ENCODE measurements at regions not wholly inside any gene's neighbourhood (a gene's known extent, or its start where the extent isn't known, plus 50 kb on each side); places are given as distances from the start of the nearest gene placed in this dataset.

DNA sequence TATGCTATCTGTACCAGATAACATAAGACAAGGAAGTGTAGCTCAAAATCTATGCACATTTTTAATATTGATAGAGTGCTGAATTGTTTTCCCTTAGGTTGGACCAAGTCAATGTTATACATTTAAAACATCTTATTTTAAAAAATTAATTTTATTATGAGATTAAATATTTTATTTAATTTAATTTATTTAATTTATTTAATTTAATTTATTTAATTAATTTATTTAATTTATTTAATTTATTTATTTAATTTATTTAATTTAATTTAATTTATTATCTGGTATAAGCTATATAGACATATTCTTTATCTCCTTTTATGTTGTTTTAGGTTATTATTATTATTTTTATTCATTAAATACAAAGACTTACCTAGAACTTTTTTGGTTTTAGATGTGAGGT is 551.7 kb upstream of the LRRTM1 start:
- DNase-seq, result no peak
- Histone ChIP-seq H3K9me3 (no peaks in the 10 kb centered on the region), H3K36me3 (no peaks in the 10 kb centered on the region), H3K27me3 (no peaks in the 10 kb centered on the region), H3K4me1 (no peaks in the 10 kb centered on the region), H3K27ac (no peak overlapping the region), H3K4me3 (no peak overlapping the region)
- intact Hi-C loops (cut with DNase I), result no loop called here
- TF ChIP-seq, protein P1, sequence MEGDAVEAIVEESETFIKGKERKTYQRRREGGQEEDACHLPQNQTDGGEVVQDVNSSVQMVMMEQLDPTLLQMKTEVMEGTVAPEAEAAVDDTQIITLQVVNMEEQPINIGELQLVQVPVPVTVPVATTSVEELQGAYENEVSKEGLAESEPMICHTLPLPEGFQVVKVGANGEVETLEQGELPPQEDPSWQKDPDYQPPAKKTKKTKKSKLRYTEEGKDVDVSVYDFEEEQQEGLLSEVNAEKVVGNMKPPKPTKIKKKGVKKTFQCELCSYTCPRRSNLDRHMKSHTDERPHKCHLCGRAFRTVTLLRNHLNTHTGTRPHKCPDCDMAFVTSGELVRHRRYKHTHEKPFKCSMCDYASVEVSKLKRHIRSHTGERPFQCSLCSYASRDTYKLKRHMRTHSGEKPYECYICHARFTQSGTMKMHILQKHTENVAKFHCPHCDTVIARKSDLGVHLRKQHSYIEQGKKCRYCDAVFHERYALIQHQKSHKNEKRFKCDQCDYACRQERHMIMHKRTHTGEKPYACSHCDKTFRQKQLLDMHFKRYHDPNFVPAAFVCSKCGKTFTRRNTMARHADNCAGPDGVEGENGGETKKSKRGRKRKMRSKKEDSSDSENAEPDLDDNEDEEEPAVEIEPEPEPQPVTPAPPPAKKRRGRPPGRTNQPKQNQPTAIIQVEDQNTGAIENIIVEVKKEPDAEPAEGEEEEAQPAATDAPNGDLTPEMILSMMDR (IDR thresholded peaks at IDR 0.05), result no peak
- no peak for ATAC-seq

DNA sequence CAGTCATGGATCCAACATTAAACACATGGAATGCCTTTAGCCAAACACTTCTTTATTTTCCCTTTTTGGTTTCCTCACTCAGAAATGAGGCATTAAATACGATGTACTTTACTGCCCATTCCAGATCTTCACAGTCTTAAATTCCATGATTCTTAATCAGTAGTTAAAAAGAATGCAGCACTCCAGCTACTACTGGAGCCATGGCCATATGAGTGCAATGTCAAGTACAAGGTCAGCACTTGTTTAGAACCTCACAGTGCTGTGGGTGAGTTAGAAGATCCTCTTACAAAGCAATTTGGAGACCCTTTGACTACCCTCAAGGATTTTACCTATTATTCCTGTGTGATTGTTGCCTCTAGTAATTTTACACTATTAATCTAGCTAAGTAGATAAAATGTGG is 550.3 kb upstream of the LRRTM1 start:
- H3K36me3 ChIP-seq, result no peaks in the 10 kb centered on the region
- H3K4me1 ChIP-seq, result no peaks in the 10 kb centered on the region
- H3K4me3 ChIP-seq, result no peak overlapping the region
- no peaks in the 10 kb centered on the region for H3K9me3 ChIP-seq
- TF ChIP-seq, protein P1 (IDR thresholded peaks at IDR 0.05), result no peak
- H3K27me3 ChIP-seq, result no peaks in the 10 kb centered on the region
- H3K27ac ChIP-seq, result no peak overlapping the region
- no peak for ATAC-seq
- intact Hi-C loops (cut with DNase I), result no loop called here
- no peak for DNase-seq

DNA sequence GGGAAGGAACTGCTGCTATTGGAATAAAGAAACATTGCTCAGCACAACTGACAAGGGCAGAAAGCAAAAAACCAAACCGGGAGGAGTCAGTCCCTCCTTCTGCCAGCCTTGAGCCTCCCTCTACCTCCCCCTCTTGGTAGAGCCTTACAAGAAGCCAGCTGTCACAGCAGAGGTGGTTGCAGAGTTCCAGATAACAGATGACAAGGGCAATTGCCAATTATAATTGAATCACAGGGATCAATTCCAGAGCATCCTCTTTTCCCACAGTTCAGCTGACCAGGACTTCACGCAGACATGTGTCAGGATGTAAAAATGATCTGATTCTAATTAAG is 548.2 kb upstream of the LRRTM1 start:
- H3K27ac ChIP-seq, result no peak overlapping the region
- H3K4me1 ChIP-seq, result no peaks in the 10 kb centered on the region
- no peaks in the 10 kb centered on the region for H3K27me3 ChIP-seq
- no peaks in the 10 kb centered on the region for H3K9me3 ChIP-seq
- no peak for ATAC-seq
- H3K36me3 ChIP-seq, result no peaks in the 10 kb centered on the region
- no peak for DNase-seq
- intact Hi-C loops (cut with DNase I), result no loop called here
- no peak overlapping the region for H3K4me3 ChIP-seq
- TF ChIP-seq, protein P1 (IDR thresholded peaks at IDR 0.05), result no peak

DNA sequence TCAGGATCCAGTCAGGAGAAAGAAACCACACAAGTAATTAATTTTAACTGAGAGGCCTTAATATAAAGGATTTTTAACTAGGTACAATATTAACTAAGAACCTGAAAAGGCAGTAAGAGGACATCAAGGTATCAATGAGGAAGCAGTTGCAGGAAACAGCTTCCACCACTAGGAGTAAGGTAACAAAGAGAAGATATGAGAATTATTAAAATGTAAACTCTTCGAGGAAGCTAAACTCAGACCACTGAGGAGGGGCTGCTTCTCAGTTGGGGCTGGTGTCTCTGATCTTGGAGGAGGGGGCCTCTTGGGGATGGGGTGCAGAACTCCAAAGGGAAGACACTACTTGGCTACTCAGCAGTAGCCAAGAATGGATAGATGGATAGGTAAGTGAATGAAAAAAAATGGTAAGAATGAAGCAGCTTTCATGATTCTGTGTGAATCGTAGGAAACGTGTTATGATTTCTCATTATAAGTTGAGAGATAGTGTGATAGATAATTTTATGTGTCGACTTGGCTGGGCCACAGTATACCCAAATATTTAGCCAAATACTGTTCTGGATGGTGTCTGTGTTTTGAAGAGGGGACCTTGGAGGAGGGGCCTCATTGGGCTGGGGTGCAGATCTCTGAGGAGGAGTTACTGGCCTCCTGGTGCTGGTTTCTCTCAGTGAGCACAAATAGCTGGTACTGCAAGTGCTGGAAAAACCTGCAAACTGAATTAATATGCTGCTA is 547.7 kb upstream of the LRRTM1 start:
- TF ChIP-seq, protein P1 (IDR thresholded peaks at IDR 0.05), result no peak
- ATAC-seq (no peak), DNase-seq (no peak)
- Histone ChIP-seq H3K4me3 (no peak overlapping the region), H3K9me3 (no peaks in the 10 kb centered on the region), H3K27me3 (no peaks in the 10 kb centered on the region), H3K36me3 (no peaks in the 10 kb centered on the region), H3K27ac (no peak overlapping the region), H3K4me1 (no peaks in the 10 kb centered on the region)
- intact Hi-C loops (cut with DNase I), result no loop called here

DNA sequence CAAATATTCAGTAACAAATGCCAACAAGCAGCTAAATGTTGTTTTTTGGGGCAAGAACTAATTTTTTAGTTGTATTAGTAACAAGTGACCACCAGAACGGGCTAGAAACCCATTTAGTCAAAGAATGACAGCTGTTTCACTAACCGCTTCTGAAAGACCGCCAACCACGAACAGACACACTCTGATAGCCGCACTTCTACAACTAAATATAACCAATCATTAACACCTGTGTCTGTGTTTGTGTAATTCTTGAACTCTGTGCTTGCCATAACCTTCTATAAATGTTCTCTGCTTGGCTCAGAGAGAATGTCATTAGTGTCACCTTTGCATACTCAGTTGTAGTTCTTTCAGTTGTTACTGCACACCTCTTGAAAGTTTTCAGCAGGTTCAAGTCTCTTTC is 526.3 kb upstream of the LRRTM1 start:
- TF ChIP-seq, protein P1 (IDR thresholded peaks at IDR 0.05), result no peak
- H3K9me3 ChIP-seq, result no peaks in the 10 kb centered on the region
- ATAC-seq (no peak), DNase-seq (no peak)
- H3K4me1 ChIP-seq, result no peaks in the 10 kb centered on the region
- H3K27me3 ChIP-seq, result no peaks in the 10 kb centered on the region
- intact Hi-C loops (cut with DNase I), result no loop called here
- H3K4me3 ChIP-seq, result no peak overlapping the region
- H3K36me3 ChIP-seq, result no peaks in the 10 kb centered on the region
- H3K27ac ChIP-seq, result no peak overlapping the region

Measured in left lung (tissue), 4 donors.